ENCODE measurements at regions not wholly inside any gene's neighbourhood (a gene's known extent, or its start where the extent isn't known, plus 50 kb on each side); places are given as distances from the start of the nearest gene placed in this dataset.
"Not testable (repeated sequence)": the region's sequence is repeated elsewhere in the genome, so short reads cannot be mapped to it uniquely, and the experiment has no call there.

DNA sequence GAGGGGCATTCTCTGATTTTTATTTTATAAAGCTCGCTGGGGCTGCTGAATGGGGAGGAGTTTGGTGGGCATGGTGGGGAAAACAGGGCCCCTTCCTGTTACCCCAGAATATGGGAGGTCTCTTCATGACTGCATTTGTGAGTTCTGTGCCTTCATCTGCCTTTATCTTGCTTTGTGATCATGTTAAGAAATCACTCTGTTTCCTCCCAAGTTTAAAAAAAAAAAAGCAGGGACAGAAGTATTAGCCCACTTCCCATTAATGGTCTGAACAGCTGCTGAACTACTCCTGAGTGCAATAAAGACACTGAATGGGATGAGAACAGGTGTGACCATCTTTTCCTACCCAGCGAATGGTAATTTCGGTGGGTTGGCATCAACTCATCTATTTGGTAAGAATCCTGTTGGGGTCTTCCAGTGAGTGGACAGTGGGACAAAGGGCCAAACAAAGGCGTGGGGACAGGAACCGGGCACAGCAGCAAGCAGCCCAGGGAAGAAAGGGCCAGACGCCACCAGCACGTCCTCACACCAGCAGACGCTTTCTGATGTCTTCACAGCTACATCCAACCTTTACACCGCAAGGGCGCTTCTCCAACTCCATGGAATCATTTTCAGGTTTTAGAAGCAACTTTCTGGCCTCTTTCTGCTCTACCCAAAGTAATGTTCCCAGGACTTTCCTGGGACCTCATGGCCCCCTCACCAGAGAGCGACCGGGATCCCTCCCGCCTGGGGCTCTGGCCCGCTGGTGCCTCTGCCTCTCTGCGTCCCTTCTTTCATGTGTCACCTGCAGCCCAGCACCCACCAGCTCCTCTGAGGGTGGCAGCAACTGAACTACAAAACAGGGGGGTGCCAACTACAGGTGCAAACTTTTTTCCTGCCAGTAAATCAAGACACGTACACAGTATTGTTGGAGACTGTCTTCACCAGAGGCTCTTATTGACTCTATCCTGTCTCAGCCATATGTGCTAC is 160.2 kb downstream of the ADSS2 start:
- DNase-seq (ENCODE audit: low read depth in 1 of 2, low spot score in 1 of 2), result no peak

DNA sequence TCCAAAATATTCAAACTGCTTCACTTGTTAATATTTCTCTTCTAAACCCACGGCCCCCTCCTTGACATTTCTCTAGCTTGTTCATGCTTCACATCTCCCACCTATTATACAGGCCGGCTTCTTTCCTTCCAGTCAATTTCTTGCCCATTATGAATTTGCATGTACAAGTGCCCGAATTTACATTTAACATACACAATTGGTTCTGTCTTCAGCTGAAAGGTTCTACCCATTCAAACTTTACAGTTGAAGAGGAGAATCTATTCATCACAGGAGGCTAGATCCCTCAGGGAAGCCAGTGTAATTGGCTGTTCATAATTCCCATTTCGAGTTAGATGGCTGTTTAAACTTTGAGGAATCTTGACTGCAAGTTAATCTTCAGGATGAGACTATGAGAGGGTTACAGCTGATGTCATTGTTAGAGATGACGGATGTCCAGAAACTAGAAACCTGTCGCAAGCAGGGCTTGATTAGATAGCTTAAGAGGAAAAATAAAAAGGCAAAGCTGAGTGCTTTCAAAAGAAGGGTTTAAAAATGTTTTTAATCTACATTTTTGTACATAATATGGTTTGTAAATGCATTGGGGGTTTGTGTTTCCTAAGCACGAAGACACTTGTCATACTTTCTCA is 157.0 kb downstream of the ADSS2 start:
- no peak for DNase-seq (ENCODE audit: low read depth in 1 of 2, low spot score in 1 of 2)

DNA sequence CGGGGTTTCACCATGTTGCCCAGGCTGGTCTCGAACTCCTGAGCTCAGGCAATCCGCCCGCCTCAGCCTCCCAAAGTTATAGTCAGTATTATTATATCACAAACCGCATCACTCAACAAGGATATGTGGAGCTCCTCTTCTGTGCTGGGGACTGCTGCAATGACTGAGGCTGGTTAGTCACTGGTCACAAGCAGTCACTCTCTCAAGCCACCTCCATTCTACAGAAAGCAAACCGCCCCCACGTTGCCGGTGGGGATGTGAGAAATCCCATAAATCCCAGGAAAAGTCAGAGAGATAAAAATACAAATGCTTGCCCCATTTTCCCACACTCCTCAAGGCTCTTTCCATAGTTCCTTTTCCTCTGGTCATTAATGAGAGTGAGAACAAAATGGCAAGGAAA is 155.7 kb downstream of the ADSS2 start:
- no peak for DNase-seq (ENCODE audit: low read depth in 1 of 2, low spot score in 1 of 2)

DNA sequence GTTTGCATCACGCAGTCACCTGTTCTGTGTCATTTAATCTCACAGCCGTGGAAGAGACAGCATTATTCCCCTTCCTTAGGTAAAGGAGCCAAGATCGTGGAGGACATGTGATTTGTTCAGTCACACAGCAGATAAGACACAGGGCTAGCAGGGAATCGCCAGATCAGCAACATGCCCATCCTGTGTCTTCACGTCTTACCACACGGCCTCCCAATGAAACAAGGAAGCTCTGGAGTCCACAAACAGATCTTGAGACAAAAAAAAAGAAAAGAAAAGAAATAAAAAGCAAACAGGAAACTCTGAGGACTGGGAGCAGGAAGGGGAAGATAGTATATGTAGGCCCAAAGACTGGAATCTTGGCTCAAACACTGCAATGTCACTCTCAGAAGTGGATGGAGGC is 155.3 kb downstream of the ADSS2 start:
- DNase-seq (ENCODE audit: low read depth in 1 of 2, low spot score in 1 of 2), result no peak

DNA sequence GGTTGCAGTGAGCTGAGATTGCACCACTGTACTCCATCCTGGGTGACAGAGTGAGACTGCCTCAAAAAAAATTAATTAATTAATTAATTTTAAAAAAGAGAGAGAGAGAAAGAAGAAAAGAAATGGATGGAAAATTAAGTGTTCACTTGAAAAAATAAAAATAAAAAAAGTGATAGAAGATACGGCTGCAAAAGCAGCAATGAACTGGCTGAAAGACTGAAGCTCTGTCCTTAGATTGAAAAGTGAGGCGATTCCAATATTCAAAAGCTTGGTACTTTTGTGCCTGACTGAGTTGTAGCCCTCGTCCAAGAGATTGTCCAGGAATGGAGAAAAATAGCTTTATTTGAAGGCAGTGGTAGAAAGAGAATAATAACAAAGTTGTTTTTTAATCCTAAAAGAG is 154.6 kb downstream of the ADSS2 start:
- no peak for DNase-seq (ENCODE audit: low read depth in 1 of 2, low spot score in 1 of 2)

DNA sequence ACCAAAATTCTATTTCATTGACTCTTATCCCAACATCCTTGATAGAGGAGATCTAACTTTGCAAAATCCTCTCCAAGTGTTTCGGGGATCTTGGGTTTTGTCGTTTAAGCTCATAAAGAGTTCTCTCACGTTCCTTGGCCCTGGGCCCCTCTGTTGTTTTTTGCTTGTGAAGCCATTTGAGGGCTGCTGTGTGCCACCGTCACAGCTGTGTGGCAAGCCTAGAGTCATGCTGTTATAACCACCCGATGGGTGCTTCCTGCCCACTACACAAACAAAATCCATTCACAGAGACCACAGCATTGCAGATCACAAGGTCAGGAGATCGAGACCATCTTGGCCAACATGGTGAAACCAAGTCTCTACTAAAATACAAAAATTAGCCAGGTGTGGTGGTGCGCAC is 154.1 kb downstream of the ADSS2 start:
- no peak for DNase-seq (ENCODE audit: low read depth in 1 of 2, low spot score in 1 of 2)

DNA sequence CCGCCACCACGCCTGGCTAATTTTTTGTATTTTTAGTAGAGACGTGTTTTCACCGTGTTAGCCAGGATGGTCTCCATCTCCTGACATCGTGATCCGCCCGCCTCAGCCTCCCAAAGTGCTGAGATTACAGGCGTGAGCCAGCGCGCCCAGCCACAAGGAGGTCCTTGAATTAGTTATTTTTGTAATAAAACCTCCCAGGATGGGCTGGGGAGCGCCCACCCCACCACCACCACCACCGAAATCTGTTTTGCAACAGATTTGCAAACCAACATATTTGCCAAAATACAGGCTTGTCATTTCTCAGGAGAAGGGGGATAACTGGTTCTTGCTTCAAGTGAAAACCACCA is 151.7 kb downstream of the ADSS2 start:
- not testable (repeated sequence) for DNase-seq (ENCODE audit: low read depth in 1 of 2, low spot score in 1 of 2)

DNA sequence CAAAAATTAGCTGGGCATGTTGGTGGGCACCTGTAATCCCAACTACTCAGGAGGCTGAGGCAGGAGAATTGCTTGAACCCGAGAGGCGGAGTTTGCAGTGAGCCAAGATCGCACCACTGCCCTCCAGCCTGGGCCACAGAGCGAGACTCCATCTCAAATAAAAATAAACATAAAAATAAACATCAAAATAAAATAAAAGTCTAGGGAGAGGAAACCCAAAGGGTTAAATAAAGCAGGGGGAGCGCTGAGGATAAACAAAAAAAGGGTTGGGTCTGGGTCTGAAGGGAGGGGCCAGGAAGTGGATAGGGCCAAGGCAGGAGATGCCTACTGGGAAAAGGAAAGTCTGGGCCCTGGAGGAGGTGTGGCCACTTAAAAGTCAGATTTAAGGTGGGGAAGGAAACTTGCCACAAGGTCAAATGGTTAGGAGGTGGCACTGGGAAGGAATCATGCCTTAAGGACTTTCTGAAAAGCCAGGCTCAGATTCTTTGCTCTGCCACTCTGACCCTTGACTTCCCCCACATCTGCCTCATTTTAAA is 150.0 kb downstream of the ADSS2 start:
- no peak for DNase-seq (ENCODE audit: low read depth in 1 of 2, low spot score in 1 of 2)

DNA sequence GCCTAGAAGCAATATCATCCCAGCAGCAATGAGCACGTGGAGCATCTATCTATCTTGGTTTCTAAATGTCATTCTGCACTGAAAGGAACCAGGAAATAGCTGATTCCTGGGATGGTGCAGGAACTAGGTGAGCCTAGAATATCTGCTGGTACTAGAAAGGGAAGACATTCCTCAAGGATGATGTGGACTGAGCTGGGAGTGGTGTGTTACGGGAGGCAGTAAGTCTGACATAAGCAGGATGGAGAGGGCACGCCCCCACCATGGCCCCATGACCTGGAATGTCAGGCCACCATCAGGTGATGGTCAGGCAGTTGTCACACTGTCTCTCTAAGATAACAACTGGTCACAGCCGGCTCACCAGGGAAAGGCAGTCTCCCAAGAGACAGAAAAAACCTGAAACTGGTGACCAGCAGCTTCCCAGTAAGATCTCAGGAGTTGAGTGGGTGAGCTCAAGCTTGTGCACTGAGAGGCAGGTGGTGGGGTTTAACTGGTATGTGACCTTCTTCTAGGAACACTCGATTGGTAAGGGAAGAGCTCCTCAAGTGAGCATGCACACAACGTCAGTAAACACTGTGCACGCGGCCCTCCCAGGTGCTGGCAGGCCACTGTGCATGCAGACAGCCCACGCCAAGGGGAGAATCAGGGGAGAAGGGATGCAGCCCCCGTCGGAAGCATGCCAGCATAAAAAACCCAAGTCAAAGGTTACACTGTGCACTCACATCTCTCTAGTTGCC is 148.7 kb downstream of the ADSS2 start:
- no peak for DNase-seq (ENCODE audit: low read depth in 1 of 2, low spot score in 1 of 2)

DNA sequence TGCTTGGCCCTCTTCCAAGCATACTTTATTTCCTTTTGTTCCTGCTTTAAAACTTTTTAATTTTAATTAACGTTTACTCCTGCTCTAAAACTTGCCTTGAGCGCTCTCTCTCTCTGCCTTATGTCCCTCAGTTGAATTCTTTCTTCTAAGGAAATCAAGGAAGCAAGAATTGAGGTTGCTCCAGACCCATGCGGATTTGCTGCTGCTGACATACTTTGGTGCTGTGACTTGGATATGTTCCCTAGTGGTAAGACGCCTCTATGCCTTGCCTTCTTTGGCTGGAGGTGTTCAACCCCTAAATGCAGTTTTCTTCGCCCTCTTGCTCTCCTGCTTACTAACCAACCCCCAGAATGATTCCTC is 148.1 kb downstream of the ADSS2 start:
- DNase-seq (ENCODE audit: low read depth in 1 of 2, low spot score in 1 of 2), result no peak

DNA sequence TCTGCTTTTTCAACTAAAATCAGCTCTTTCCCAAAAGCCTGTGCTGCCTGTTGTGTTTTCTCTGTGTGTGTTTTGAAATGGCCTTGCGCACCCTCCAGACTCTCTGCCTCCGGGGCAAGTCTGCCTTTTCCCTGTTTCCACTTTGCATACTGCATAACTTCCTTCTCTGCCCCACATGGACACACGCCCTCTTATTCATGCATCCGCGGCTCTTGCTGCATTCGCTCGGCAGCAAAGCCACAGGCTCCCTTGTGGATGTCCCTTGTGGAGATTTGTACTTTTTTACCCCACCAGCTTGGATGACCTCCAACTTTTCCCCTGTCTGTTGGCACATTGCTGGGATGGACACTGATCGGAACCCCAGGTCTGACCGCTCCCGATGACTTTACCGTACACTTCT is 147.6 kb downstream of the ADSS2 start:
- DNase-seq (ENCODE audit: low read depth in 1 of 2, low spot score in 1 of 2), result no peak

DNA sequence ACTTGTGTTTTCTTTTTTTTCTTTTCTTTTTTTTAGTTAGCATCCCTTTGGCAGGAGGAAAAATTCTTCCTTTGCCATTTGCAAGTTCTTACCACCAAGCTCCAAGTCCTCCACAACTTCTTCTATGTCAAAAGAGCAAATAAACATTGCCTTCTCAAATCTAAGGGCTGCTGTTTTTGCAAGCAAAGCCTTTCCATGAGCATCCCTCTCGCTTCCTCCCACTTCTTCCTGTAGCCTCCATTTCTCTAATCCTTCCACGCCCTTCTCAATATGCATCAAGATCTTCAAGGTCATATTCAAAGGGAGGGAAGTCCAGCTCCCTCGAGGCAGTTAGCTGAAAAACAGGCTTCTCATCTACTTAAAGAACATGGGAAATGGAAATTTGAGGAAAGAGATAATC is 147.1 kb downstream of the ADSS2 start:
- no peak for DNase-seq (ENCODE audit: low read depth in 1 of 2, low spot score in 1 of 2)

DNA sequence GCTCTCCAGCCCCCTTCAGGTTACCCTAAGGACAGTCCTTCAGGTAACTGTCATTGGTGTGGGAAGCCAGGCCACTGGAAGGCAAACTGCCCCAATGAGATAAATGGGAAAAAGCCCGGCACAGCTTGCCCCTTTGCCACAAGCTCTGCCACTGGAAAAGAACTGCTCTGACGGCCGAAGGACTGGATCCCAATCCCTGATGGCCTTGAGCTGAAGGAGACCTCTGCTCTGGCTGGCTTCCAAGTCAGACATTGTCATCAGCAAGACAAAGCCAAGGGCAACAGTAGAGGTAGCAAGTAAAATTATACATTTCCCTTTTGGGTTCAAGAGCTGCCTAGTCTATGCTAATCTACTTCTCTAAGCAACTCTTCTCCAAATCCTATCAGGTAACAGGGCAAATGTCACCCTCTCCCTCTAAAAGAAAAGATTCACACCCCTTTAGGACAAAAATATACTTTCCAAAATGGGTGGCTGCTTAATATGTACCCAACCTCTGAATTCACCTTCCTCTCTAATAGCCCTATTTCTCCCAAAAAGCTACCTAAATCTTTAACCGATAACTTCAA is 145.8 kb downstream of the ADSS2 start:
- DNase-seq (ENCODE audit: low read depth in 1 of 2, low spot score in 1 of 2), result no peak

DNA sequence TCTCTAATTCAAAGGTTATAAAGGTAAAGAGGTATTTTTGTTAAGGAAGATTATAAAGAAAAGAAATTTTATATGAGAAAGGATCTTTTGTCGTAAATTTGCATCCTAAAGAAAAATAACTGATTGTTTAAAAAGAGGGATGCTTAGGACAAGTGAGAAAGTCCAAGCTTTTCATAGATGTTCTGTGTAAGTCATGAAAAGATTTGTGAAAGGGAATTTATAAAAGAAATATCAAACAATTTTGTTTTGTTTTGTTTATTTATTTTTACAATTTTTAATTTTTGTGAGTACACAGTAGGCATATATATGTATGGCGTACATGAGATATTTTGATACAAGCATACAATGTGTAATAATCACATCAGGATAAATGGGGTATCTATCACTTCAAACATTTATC is 145.2 kb downstream of the ADSS2 start:
- no peak for DNase-seq (ENCODE audit: low read depth in 1 of 2, low spot score in 1 of 2)

DNA sequence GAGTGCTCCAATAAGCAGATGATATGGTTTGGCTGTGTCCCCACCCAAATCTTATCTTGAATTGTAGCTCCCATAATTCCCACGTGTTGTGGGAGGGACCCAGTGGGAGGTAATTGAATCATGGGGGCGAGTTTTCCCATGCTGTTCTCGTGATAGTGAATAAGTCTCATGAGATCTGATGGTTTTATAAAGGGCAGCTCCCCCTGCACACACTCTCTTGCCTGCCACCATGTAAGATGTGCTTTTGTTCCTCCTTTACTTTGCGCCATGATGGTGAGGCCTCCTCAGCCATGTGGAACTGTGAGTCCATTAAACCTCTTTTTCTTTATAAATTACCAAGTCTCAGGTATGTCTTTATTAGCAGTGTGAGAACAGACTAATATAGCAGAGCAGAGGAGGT is 142.5 kb downstream of the ADSS2 start:
- DNase-seq (ENCODE audit: low read depth in 1 of 2, low spot score in 1 of 2), result not testable (repeated sequence)

DNA sequence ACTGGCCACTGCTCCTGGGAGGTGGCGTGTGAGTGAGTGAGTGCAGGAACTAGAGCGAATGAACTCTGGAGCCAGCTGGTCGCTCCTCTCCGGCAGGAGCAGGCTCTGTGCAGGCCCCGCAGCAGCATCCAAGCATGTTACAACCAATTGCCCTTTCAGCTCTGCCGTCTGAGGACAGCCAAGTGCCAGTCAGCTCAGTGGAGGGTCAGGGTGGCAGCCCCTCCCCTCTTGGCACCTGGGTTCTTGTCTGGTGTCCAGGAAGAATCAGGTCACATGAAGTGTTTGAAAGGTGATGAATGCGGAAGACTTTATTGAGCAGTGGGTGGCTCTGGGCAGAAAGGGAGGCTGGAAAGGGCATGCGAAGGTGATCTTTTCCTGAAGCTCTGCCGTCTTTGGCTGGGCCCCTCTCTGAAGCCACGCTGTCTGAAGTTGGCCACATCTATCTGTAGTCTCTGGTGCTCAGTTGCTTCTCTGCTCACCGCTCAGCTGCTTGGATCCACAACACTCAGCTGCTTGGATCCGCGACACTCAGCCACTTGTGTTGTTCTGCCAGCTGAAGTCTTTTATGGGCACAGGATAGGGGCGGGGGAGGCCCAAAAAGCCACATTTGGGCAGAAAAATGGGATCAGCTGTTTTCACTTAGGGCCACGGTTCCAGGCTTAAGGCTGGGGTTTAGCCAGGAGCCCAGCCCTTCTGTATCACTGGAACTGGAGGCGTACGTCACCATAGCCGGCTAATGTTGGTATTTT is 139.8 kb downstream of the ADSS2 start:
- no peak for DNase-seq (ENCODE audit: low read depth in 1 of 2, low spot score in 1 of 2)

DNA sequence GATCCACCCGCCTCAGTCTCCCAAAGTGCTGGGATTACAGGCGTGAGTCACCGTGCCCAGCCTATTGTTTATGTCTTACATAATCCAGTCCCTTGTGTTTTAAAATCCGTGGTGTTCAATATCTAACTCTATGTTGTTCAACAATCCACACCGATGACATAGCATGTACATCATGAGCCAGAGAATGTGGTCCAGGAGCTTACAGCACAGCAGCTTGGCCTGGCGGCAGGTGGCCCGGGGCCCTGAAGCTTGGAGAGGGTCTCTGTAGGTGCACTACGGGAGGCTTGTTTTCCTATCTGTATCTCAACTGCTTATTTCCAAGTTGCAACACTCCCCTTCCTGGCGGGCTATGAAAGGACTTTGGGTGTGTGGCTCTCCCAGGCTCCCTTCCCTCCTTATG is 138.4 kb downstream of the ADSS2 start:
- DNase-seq (ENCODE audit: low read depth in 1 of 2, low spot score in 1 of 2), result no peak

DNA sequence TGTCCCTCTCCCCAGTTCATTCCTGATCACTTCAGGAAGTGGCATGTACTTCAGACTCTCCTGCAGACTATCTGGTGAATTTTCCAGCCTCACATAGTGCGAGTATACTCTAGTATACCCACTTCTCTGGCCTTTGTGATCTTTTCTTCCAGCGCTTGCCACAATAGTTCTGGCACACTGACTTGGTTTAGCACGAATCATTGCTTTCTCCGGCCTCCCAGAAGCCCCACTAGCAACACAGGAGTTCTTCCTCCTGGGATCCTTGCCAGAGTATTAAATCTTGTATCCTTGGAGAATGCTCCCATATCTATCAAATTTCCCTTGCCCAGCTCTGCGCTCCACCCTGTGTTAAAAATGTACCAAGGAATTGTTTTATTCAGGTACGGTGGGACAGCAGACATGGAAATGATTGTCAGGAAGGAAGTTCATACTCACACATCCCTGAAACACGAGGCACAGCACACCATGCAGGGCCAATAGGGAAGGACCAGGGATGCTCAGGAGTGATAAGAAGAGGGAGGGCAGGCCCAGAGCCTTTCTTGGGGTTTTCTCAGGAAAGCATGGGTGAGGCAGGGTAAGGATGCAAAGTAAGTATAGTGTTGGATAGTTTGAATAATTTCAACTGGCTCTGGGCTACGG is 136.7 kb downstream of the ADSS2 start:
- no peak for DNase-seq (ENCODE audit: low read depth in 1 of 2, low spot score in 1 of 2)

DNA sequence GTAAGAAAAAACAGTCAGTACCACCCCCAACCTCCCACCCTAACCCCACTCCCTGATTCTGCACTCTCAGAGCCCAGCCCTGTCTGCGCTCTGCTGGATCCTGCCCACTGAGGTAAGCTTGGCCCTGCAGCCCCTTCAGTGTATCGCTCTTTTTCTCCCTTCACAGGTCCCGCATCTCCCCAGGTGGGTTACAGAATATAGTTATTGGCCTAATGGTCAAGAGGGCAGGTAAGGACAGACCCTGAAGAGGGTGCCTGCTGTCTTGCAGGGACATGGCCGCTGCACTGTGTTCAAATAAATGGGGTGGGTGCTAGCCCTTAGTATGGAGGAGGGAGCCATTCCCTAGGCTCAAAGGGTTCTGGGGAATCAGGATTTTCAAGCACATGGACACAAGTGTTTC is 135.7 kb downstream of the ADSS2 start:
- DNase-seq (ENCODE audit: low read depth in 1 of 2, low spot score in 1 of 2), result no peak

DNA sequence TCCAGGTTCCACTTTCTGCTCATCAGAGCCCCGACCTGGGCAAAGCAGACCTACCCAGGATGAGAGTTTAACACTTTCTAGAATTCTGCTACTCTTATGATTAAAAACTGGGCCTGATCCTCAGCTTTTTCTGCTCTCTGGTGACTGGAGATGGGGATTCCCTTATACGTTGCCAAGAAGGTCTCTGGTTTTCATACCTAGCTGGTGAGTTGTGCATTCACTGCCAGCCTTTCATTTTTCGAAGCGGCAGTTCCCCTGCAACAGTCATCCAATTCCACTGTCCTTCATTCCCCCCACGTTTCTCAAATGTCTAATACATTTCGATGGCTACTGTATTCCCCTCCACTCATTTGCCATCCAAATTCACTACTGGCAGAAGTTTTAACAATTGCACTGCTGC is 135.3 kb downstream of the ADSS2 start:
- DNase-seq (ENCODE audit: low read depth in 1 of 2, low spot score in 1 of 2), result no peak
